ENCODE measurements at regions not wholly inside any gene's neighbourhood (a gene's known extent, or its start where the extent isn't known, plus 50 kb on each side); places are given as distances from the start of the nearest gene placed in this dataset.

DNA sequence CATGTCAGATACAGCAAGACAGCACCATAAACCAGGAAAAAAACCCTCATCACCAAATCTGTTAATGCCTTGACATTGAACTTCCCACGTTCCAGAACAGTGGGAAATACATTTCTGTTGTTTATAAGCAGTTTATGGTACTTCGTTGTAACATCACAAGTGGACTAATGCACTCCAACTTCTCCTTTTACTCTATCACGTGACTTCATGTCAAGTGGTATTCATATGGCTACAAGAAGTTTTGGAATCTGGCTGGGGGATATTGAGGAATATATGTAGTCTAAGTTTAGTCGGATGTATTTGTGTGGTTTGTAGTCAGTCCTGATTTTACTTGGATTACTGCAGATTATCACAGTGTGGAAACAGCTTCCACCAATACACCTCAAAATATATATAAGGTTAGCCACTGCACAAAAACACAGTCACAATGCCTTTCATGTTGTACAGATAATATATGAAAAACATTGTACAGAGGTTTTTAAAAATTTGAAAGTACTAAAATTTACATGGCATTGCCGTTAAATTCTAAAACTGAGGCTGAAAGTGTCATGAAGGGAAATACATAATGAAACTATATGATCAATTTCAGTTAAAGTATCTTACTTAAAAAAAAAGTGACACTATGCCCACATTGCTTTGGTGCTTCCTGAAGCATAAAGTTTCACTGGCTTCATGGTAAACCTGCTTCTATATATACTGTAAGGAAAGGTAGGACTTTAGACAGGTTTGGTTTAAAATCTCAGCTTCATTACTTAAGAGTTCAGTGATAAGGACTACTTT, 134.1 kb downstream of the CASP12 start:
- no peaks in the 10 kb centered on the region for H3K36me3 ChIP-seq
- ATAC-seq (ENCODE audit: low FRiP score in 2 of 2) (no peak), DNase-seq (no peak)
- no peak overlapping the region for H3K4me3 ChIP-seq
- H3K27ac ChIP-seq: no peak overlapping the region
- TF ChIP-seq, protein P1, sequence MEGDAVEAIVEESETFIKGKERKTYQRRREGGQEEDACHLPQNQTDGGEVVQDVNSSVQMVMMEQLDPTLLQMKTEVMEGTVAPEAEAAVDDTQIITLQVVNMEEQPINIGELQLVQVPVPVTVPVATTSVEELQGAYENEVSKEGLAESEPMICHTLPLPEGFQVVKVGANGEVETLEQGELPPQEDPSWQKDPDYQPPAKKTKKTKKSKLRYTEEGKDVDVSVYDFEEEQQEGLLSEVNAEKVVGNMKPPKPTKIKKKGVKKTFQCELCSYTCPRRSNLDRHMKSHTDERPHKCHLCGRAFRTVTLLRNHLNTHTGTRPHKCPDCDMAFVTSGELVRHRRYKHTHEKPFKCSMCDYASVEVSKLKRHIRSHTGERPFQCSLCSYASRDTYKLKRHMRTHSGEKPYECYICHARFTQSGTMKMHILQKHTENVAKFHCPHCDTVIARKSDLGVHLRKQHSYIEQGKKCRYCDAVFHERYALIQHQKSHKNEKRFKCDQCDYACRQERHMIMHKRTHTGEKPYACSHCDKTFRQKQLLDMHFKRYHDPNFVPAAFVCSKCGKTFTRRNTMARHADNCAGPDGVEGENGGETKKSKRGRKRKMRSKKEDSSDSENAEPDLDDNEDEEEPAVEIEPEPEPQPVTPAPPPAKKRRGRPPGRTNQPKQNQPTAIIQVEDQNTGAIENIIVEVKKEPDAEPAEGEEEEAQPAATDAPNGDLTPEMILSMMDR (IDR thresholded peaks at IDR 0.05): no peak
- no peak for TF ChIP-seq POLR2AphosphoS5 (IDR thresholded peaks at IDR 0.05)
- TF ChIP-seq POLR2A (IDR thresholded peaks at IDR 0.05): no peak
- no peak for TF ChIP-seq EP300 (IDR thresholded peaks at IDR 0.05)
- no peaks in the 10 kb centered on the region for H3K4me1 ChIP-seq
- H3K9me3 ChIP-seq: peaks cover 0 to 7% (median 3%) of the 10 kb centered on the region in 4 donors
- no peaks in the 10 kb centered on the region for H3K27me3 ChIP-seq
- 76 to 80% methylated on average over 5 of the region's 5 CpGs for WGBS, 2 donors

DNA sequence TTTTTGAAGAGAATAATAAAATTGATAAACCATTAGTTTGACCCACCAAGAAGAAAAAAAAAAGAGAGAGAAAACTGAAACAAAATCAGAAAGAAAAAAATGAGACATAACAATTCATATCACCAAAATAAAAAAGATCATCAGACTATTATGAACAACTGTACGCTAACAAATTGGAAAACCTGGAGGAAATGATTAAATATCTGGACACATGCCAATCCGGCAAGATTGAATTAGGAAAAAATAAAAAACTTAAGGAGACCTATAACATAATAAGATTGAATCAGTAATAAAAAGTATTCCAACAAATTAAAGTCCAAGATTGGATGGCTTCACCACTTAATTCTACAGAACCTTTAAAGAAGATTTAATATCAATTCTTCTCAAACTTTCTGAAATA, 136.7 kb downstream of the CASP12 start:
- H3K4me1 ChIP-seq: no peaks in the 10 kb centered on the region
- TF ChIP-seq EP300 (IDR thresholded peaks at IDR 0.05) (no peak), POLR2A (IDR thresholded peaks at IDR 0.05) (no peak), POLR2AphosphoS5 (IDR thresholded peaks at IDR 0.05) (no peak)
- TF ChIP-seq, protein P1 (IDR thresholded peaks at IDR 0.05): no peak
- H3K36me3 ChIP-seq: no peaks in the 10 kb centered on the region
- no peak for ATAC-seq (ENCODE audit: low FRiP score in 2 of 2)
- H3K9me3 ChIP-seq: peaks cover 0 to 10% (median 3%) of the 10 kb centered on the region in 4 donors
- H3K27ac ChIP-seq: no peak overlapping the region
- H3K4me3 ChIP-seq: no peak overlapping the region
- no peaks in the 10 kb centered on the region for H3K27me3 ChIP-seq
- 88 to 90% methylated on average over 2 of the region's 2 CpGs for WGBS, 2 donors
- no peak for DNase-seq

DNA sequence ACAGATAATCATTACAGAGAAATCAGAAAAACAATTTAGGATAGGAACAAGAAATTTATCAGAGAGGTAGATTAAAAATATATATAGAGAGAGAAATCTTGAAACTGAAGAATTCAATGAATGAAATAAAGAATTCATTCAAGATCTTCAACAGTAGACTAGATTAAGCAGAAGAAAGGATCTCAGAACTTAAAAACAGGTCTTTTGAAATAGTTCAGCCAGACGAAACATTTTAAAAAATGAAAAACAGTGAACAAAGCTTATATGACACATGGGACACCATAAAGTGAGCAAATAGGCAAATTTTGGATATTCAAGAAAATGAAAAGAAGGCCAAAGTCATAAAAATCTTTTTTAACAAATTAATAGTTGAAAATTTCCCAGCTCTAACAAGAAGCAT, 138.8 kb downstream of the CASP12 start:
- Histone ChIP-seq H3K27ac (no peak overlapping the region), H3K27me3 (no peaks in the 10 kb centered on the region), H3K4me3 (no peak overlapping the region), H3K9me3 (peaks cover 0 to 10% (median 3%) of the 10 kb centered on the region in 4 donors), H3K4me1 (no peaks in the 10 kb centered on the region), H3K36me3 (no peaks in the 10 kb centered on the region)
- ATAC-seq (ENCODE audit: low FRiP score in 2 of 2) (no peak), DNase-seq (no peak)
- 95 to 98% methylated on average over 1 of the region's 1 CpG for WGBS, 2 donors
- TF ChIP-seq POLR2AphosphoS5 (IDR thresholded peaks at IDR 0.05): no peak
- no peak for TF ChIP-seq EP300 (IDR thresholded peaks at IDR 0.05)
- TF ChIP-seq, protein P1 (IDR thresholded peaks at IDR 0.05): no peak
- no peak for TF ChIP-seq POLR2A (IDR thresholded peaks at IDR 0.05)

DNA sequence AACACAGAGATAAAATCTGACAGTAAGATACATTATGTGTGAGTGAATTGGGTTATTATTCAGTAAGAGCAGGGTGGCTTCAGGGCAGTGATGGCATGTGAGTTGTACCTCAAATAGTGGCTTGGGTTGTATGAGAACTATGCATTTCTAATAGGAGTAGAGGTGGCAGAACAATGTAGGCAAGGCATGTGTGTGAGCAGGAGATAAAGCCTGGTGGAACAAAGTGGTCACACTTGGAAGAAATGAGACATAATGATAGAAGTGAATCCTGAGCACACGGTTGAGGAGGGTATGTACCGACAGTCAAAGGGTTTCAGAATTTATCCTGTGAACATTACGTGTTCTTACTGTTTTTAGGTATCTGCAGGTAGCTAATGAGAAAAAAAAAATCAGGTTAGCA, 159.3 kb downstream of the CASP12 start:
- ATAC-seq (ENCODE audit: low FRiP score in 2 of 2): no peak
- peaks cover 0 to 4% (median 2%) of the 10 kb centered on the region in 4 donors for H3K4me1 ChIP-seq
- TF ChIP-seq, protein P1 (IDR thresholded peaks at IDR 0.05): no peak
- no peak for TF ChIP-seq POLR2A (IDR thresholded peaks at IDR 0.05)
- no peak for TF ChIP-seq EP300 (IDR thresholded peaks at IDR 0.05)
- TF ChIP-seq POLR2AphosphoS5 (IDR thresholded peaks at IDR 0.05): no peak
- no peaks in the 10 kb centered on the region for H3K27me3 ChIP-seq
- whole genome bisulfite sequencing, 2 donors: 59 to 80% methylated on average over 3 of the region's 3 CpGs
- no peaks in the 10 kb centered on the region for H3K9me3 ChIP-seq
- no peak for DNase-seq
- no peaks in the 10 kb centered on the region for H3K36me3 ChIP-seq
- no peak overlapping the region for H3K4me3 ChIP-seq
- H3K27ac ChIP-seq: no peak overlapping the region

DNA sequence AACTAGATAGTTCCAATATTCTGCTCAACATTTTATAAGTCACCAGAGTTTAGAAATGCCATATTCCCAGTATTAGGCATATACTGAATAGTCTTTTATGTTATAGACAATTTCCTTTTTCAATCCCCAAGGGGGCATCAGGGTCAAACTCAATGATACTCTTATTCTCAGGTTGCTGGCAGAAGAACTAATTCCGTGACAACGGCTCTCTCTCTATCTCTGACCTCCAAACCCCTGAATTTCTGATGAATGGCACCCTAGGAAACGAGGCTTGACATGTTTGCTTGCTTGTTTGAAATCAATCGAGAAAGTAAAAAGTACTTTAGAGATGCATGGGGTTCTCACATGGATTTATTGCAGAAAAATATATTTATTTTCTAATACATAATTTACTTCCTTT, 160.1 kb downstream of the CASP12 start:
- Histone ChIP-seq H3K4me3 (no peak overlapping the region), H3K36me3 (no peaks in the 10 kb centered on the region), H3K27me3 (no peaks in the 10 kb centered on the region), H3K4me1 (peaks cover 0 to 4% (median 2%) of the 10 kb centered on the region in 4 donors), H3K27ac (no peak overlapping the region), H3K9me3 (no peaks in the 10 kb centered on the region)
- 77 to 83% methylated on average over 4 of the region's 4 CpGs for WGBS, 2 donors
- DNase-seq (no peak), ATAC-seq (ENCODE audit: low FRiP score in 2 of 2) (no peak)
- no peak for TF ChIP-seq EP300 (IDR thresholded peaks at IDR 0.05)
- TF ChIP-seq POLR2A (IDR thresholded peaks at IDR 0.05): no peak
- TF ChIP-seq, protein P1 (IDR thresholded peaks at IDR 0.05): no peak
- TF ChIP-seq POLR2AphosphoS5 (IDR thresholded peaks at IDR 0.05): no peak

Data from upper lobe of left lung (tissue), 6 donors.